ENCODE measurements at regions not wholly inside any gene's neighbourhood (a gene's known extent, or its start where the extent isn't known, plus 50 kb on each side); places are given as distances from the start of the nearest gene placed in this dataset.

DNA sequence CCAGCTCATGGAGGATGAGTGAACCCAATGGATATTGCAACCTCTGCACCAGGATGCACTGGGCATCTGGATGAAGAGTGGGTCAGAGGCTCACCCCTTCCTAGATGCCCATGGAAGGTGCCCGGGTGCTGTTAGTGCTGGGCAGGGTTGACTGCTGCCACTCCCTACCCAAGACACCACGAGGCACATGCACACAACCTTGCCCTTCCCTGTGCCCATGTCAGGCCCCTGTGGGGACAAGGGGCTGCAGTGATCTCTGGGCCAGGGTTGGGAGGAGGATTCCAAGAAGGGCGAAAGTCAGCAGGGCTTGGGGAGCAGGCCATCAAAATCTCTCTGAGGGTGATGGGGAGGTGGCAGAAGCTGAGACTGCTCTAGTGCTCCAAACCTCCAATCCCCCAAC is 309.7 kb upstream of the ST6GAL2 start:
- Histone ChIP-seq H3K36me3 (ENCODE audit: insufficient read depth in 1 of 2, low read depth in 1 of 2) (no peaks in the 10 kb centered on the region), H3K4me3 (no peak overlapping the region), H3K9me3 (no peaks in the 10 kb centered on the region), H3K27ac (no peak overlapping the region), H3K27me3 (ENCODE audit: insufficient read depth in 3 of 3, low read length in 2 of 3) (no peaks in the 10 kb centered on the region), H3K4me1 (no peaks in the 10 kb centered on the region)
- TF ChIP-seq CTCF (IDR thresholded peaks at IDR 0.05) = no peak
- intact Hi-C loops (cut with DNase I) = no loop called here
- no peak for ATAC-seq
- no peak for DNase-seq
- WGBS, 3 donors = 82 to 87% (median 82%) methylated on average over 3 of the region's 3 CpGs

GRCh38 chr2:107197594-107198294 is 311.8 kb upstream of the ST6GAL2 start:
- Histone ChIP-seq H3K36me3 (ENCODE audit: insufficient read depth in 1 of 2, low read depth in 1 of 2) (no peaks in the 10 kb centered on the region), H3K27ac (no peak overlapping the region), H3K27me3 (ENCODE audit: insufficient read depth in 3 of 3, low read length in 2 of 3) (no peaks in the 10 kb centered on the region), H3K4me1 (no peaks in the 10 kb centered on the region), H3K9me3 (no peaks in the 10 kb centered on the region), H3K4me3 (no peak overlapping the region)
- ATAC-seq = no peak
- no peak for DNase-seq
- intact Hi-C loops (cut with DNase I) = no loop called here
- TF ChIP-seq CTCF (IDR thresholded peaks at IDR 0.05) = no peak
- 68 to 73% (median 68%) methylated on average over 5 of the region's 5 CpGs for WGBS, 3 donors

DNA sequence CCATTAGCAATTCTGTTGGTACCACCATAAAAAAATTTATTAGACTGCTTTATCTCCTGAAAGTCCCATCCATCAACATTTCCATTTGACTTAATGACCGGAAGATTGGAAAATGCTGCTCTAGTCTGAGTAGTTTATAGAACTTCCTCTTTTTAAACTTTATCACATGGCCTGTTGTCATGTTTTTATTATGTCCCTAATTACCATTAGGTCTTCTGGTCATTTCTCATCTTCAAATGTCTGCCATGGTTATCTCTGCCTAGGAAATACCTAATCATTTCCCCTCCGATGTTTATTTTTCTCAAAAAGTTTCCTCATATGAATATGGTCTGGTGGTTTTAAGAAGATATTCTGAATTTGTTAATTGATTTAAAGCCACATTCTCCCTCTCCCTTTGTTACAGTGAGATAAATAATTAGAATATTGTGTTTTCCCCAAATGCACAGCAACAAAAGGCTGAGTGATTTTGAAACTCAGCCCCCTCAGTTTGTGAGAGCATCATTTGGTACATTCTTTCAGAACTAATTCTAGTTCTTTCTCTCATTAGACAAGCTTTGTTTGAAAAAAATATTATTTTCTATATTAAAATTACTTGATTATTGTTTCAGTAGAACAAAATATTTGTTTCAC is 317.1 kb upstream of the ST6GAL2 start:
- H3K4me3 ChIP-seq = no peak overlapping the region
- H3K4me1 ChIP-seq = no peaks in the 10 kb centered on the region
- no peaks in the 10 kb centered on the region for H3K27me3 ChIP-seq (ENCODE audit: insufficient read depth in 3 of 3, low read length in 2 of 3)
- H3K9me3 ChIP-seq = no peaks in the 10 kb centered on the region
- 43 to 47% (median 45%) methylated on average over 2 of the region's 2 CpGs for WGBS, 3 donors
- no peaks in the 10 kb centered on the region for H3K36me3 ChIP-seq (ENCODE audit: insufficient read depth in 1 of 2, low read depth in 1 of 2)
- intact Hi-C loops (cut with DNase I) = no loop called here
- DNase-seq (no peak), ATAC-seq (no peak)
- no peak for TF ChIP-seq CTCF (IDR thresholded peaks at IDR 0.05)
- no peak overlapping the region for H3K27ac ChIP-seq

- Histone ChIP-seq H3K9me3 (no peaks in the 10 kb centered on the region), H3K4me3 (no peak overlapping the region), H3K27ac (no peak overlapping the region), H3K36me3 (ENCODE audit: insufficient read depth in 1 of 2, low read depth in 1 of 2) (no peaks in the 10 kb centered on the region), H3K4me1 (no peaks in the 10 kb centered on the region), H3K27me3 (ENCODE audit: insufficient read depth in 3 of 3, low read length in 2 of 3) (no peaks in the 10 kb centered on the region)
- no peak for ATAC-seq
- no peak for TF ChIP-seq CTCF (IDR thresholded peaks at IDR 0.05)
- 58 to 68% (median 60%) methylated on average over 9 of the region's 9 CpGs for WGBS, 3 donors
- DNase-seq = no peak
- intact Hi-C loops (cut with DNase I) = no loop called here
Measured at GRCh38 chr2:107215401-107216350, 329.7 kb upstream of the ST6GAL2 start.

Measured in psoas muscle (tissue), 7 donors.